ENCODE measurements at regions not wholly inside any gene's neighbourhood (a gene's known extent, or its start where the extent isn't known, plus 50 kb on each side); places are given as distances from the start of the nearest gene placed in this dataset.

GRCh38 chr3:65091565-65091964 is 403.8 kb upstream of the ADAMTS9 start:
- Histone ChIP-seq H3K36me3 (ENCODE audit: control insufficient read depth in 2 of 2, insufficient read depth in 1 of 2, low read length in 2 of 2) (no peaks in the 10 kb centered on the region), H3K4me1 (ENCODE audit: control insufficient read depth, insufficient read depth, low read length) (no peaks in the 10 kb centered on the region), H3K9me3 (ENCODE audit: control insufficient read depth, insufficient read depth, low read depth, low read length) (no peaks in the 10 kb centered on the region), H3K27ac (ENCODE audit: extremely low read depth, low read depth, low read length) (no peak overlapping the region), H3K4me3 (ENCODE audit: low read depth, low read length) (no peak overlapping the region)
- TF ChIP-seq ZNF830 (tag by site-specific recombination; IDR thresholded peaks at IDR 0.05; ENCODE audit: low read depth) (no peak), ZNF311 (tag by site-specific recombination; IDR thresholded peaks at IDR 0.05; ENCODE audit: borderline replicate concordance) (no peak), ZNF23 (tag by site-specific recombination; IDR thresholded peaks at IDR 0.05; ENCODE audit: borderline replicate concordance) (no peak), ZNF585B (tag by site-specific recombination; IDR thresholded peaks at IDR 0.05) (no peak), KLF16 (tag by site-specific recombination; IDR thresholded peaks at IDR 0.05) (no peak), ZNF221 (tag by site-specific recombination; IDR thresholded peaks at IDR 0.05; ENCODE audit: borderline replicate concordance) (no peak), BCL11B (tag by site-specific recombination; IDR thresholded peaks at IDR 0.05; ENCODE audit: low read depth) (no peak), ZNF174 (tag by site-specific recombination; IDR thresholded peaks at IDR 0.05) (no peak), ZBTB8A (tag by site-specific recombination; IDR thresholded peaks at IDR 0.05) (no peak), ZNF792 (tag by site-specific recombination; IDR thresholded peaks at IDR 0.05) (no peak), GLIS1 (tag by site-specific recombination; IDR thresholded peaks at IDR 0.05) (no peak), ZNF18 (tag by site-specific recombination; IDR thresholded peaks at IDR 0.05) (no peak), ZNF670 (tag by site-specific recombination; IDR thresholded peaks at IDR 0.05; ENCODE audit: low read depth) (no peak), PATZ1 (tag by site-specific recombination; IDR thresholded peaks at IDR 0.05) (no peak), ZNF335 (tag by site-specific recombination; conservative IDR thresholded peaks at IDR 0.05) (no peak), ZNF530 (tag by site-specific recombination; IDR thresholded peaks at IDR 0.05; ENCODE audit: low read depth) (no peak), ZNF785 (tag by site-specific recombination; IDR thresholded peaks at IDR 0.05) (no peak), ZEB2 (tag by site-specific recombination; IDR thresholded peaks at IDR 0.05) (no peak)
- TF ChIP-seq, protein P1, sequence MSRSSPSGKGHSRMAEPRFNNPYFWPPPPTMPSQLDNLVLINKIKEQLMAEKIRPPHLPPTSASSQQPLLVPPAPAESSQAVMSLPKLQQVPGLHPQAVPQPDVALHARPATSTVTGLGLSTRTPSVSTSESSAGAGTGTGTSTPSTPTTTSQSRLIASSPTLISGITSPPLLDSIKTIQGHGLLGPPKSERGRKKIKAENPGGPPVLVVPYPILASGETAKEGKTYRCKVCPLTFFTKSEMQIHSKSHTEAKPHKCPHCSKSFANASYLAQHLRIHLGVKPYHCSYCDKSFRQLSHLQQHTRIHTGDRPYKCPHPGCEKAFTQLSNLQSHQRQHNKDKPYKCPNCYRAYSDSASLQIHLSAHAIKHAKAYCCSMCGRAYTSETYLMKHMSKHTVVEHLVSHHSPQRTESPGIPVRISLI (tag by site-specific recombination; IDR thresholded peaks at IDR 0.05), result no peak
- CTCF ChIA-PET, result no interaction called here
- POLR2A ChIA-PET, result no interaction called here

GRCh38 chr3:65083240-65083639 is 395.4 kb upstream of the ADAMTS9 start:
- Histone ChIP-seq H3K9me3 (ENCODE audit: control insufficient read depth, insufficient read depth, low read depth, low read length) (no peaks in the 10 kb centered on the region), H3K4me3 (ENCODE audit: low read depth, low read length) (no peak overlapping the region), H3K27ac (ENCODE audit: extremely low read depth, low read depth, low read length) (no peak overlapping the region), H3K4me1 (ENCODE audit: control insufficient read depth, insufficient read depth, low read length) (no peaks in the 10 kb centered on the region), H3K36me3 (ENCODE audit: control insufficient read depth in 2 of 2, insufficient read depth in 1 of 2, low read length in 2 of 2) (no peaks in the 10 kb centered on the region)
- ChIA-PET CTCF (interaction anchor here (1.3 kb wide), 1 partner anchor 17 kb away, joined by 7 read pairs; no protein-coding TSS in a partner anchor), POLR2A (no interaction called here)
- TF ChIP-seq ZFP3 (tag by site-specific recombination; IDR thresholded peaks at IDR 0.05; ENCODE audit: low read depth), result no peak

All from HEK293 (cell line).